ENCODE measurements at regions not wholly inside any gene's neighbourhood (a gene's known extent, or its start where the extent isn't known, plus 50 kb on each side); places are given as distances from the start of the nearest gene placed in this dataset.

DNA sequence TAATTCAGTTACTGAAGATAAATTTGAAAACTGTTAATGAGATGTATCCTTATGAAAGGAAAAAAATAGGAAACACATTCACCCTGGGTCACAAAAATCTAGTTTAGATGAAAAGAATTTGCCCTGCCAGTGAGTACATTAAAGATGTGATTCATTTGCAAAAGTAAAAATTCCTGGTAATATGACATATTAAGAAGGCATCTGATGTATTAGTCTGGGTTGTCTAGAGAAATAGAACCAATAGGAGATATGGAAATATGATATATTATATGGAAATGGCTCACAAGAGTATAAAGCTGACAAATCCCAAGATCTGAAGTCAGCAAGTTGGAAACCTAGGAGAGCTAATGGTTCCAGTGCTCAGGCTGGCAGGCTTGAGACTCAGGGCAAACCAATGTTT lies 153.8 kb downstream of the MRPL39 start:
- TF ChIP-seq, protein P1, sequence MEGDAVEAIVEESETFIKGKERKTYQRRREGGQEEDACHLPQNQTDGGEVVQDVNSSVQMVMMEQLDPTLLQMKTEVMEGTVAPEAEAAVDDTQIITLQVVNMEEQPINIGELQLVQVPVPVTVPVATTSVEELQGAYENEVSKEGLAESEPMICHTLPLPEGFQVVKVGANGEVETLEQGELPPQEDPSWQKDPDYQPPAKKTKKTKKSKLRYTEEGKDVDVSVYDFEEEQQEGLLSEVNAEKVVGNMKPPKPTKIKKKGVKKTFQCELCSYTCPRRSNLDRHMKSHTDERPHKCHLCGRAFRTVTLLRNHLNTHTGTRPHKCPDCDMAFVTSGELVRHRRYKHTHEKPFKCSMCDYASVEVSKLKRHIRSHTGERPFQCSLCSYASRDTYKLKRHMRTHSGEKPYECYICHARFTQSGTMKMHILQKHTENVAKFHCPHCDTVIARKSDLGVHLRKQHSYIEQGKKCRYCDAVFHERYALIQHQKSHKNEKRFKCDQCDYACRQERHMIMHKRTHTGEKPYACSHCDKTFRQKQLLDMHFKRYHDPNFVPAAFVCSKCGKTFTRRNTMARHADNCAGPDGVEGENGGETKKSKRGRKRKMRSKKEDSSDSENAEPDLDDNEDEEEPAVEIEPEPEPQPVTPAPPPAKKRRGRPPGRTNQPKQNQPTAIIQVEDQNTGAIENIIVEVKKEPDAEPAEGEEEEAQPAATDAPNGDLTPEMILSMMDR (IDR thresholded peaks at IDR 0.05): no peak
- no peak for TF ChIP-seq POLR2A (IDR thresholded peaks at IDR 0.05)

All from body of pancreas (tissue), 4 donors.